Mononuclear cell (primary cell): ENCODE measurements at regions not wholly inside any gene's neighbourhood (a gene's known extent, or its start where the extent isn't known, plus 50 kb on each side); places are given as distances from the start of the nearest gene placed in this dataset.

ENCODE experiments used
- H3K27me3 ChIP-seq: 2 replicates; pipeline ENCODE4 v1.6.0; 2011; ENCODE audit warnings: low read length, control low read depth; ENCODE audit not compliant: insufficient read depth
- H3K4me1 ChIP-seq: 2 replicates; pipeline ENCODE4 v1.5.1; 2011; ENCODE audit warnings: mild to moderate bottlenecking, low read length, control low read depth; ENCODE audit not compliant: insufficient read depth
- H3K4me3 ChIP-seq: 2 replicates; pipeline ENCODE4 v1.5.1; 2011; ENCODE audit warnings: mild to moderate bottlenecking, low read length, moderate library complexity
- H3K9me3 ChIP-seq: 2 replicates; pipeline ENCODE4 v1.5.1; 2011; ENCODE audit warnings: low read depth, mild to moderate bottlenecking, control low read depth, low read length

- Histone ChIP-seq H3K4me3 (no peak overlapping the region), H3K27me3 (no peaks in the 10 kb centered on the region), H3K9me3 (no peaks in the 10 kb centered on the region), H3K4me1 (peaks cover 5% of the 10 kb centered on the region)
These were observed 110.7 kb upstream of the CITED2 start for GRCh38 chr6:139485185-139485584.

DNA sequence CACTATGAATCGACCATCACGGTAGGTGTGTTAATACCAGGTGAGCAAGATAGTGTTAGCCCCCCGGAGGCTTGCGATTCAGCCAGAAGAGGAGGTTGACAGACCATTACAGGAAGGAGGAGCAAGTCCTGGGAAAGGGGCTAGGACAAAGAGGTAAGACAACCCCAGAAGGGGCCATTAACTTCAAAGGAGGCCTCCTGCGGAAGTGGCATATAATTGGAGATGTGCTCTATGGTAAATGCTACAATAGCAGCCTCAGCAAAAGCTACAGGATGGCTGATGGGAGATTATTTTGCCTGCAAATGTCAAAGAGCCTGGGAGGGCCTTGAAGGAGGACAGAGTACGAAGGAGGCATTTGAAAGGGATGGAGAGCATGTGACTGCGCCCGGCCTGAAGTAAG is 108.6 kb upstream of the CITED2 start:
- no peak overlapping the region for H3K4me3 ChIP-seq
- peaks cover 5% of the 10 kb centered on the region for H3K4me1 ChIP-seq
- no peaks in the 10 kb centered on the region for H3K9me3 ChIP-seq
- no peaks in the 10 kb centered on the region for H3K27me3 ChIP-seq

DNA sequence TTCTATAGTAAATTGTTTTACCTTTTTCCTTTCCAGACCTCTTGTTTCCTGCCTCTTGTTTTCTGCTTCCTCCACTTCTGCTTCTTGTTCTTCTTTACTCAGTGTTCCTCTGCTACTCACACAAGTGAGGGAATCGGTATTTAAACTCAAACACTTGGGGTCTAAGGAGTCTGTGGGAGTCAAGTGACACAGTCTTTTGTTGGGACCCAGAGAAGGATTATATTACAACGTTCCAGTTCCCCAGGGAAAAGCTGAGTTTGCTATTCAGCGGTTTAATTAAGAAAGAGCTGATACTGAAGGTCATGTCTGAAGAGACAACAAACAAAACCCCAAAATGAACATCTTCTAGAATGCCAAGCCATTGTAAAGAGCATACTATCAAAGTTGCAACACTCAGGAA is 107.8 kb upstream of the CITED2 start:
- H3K4me3 ChIP-seq, result no peak overlapping the region
- no peaks in the 10 kb centered on the region for H3K9me3 ChIP-seq
- no peaks in the 10 kb centered on the region for H3K27me3 ChIP-seq
- H3K4me1 ChIP-seq, result peaks cover 5% of the 10 kb centered on the region

- peaks cover 5% of the 10 kb centered on the region for H3K4me1 ChIP-seq
- H3K4me3 ChIP-seq, result no peak overlapping the region
- no peaks in the 10 kb centered on the region for H3K9me3 ChIP-seq
- H3K27me3 ChIP-seq, result no peaks in the 10 kb centered on the region
These were observed 106.1 kb upstream of the CITED2 start for GRCh38 chr6:139480356-139481165.

- no peak overlapping the region for H3K4me3 ChIP-seq
- no peaks in the 10 kb centered on the region for H3K9me3 ChIP-seq
- no peaks in the 10 kb centered on the region for H3K27me3 ChIP-seq
- peaks cover 8% of the 10 kb centered on the region for H3K4me1 ChIP-seq
These were observed 105.2 kb upstream of the CITED2 start for GRCh38 chr6:139479433-139480222.

- Histone ChIP-seq H3K27me3 (no peaks in the 10 kb centered on the region), H3K4me3 (no peak overlapping the region), H3K9me3 (no peaks in the 10 kb centered on the region), H3K4me1 (peaks cover 27% of the 10 kb centered on the region)
These were observed 101.2 kb upstream of the CITED2 start for GRCh38 chr6:139475646-139476045.

DNA sequence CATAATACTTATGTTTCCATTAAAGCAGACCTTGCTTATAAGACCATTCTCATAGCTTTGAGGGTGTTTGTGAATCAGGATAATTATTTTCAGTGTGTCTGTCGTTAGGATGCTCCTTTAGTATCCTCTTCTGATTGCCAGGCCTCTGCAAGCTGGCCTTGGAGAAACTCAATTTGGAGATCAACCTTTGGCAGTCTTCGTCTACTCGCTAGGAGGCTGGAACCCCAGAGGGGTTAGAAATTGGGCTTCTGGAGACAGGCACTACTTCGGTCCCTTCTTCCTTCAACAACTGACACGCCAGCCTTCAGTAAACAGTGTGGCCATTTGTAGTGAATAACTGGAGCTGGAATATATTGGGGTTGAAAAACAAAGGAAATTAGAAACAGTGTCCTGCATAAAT is 100.8 kb upstream of the CITED2 start:
- no peak overlapping the region for H3K4me3 ChIP-seq
- no peaks in the 10 kb centered on the region for H3K27me3 ChIP-seq
- H3K4me1 ChIP-seq, result peaks cover 27% of the 10 kb centered on the region

DNA sequence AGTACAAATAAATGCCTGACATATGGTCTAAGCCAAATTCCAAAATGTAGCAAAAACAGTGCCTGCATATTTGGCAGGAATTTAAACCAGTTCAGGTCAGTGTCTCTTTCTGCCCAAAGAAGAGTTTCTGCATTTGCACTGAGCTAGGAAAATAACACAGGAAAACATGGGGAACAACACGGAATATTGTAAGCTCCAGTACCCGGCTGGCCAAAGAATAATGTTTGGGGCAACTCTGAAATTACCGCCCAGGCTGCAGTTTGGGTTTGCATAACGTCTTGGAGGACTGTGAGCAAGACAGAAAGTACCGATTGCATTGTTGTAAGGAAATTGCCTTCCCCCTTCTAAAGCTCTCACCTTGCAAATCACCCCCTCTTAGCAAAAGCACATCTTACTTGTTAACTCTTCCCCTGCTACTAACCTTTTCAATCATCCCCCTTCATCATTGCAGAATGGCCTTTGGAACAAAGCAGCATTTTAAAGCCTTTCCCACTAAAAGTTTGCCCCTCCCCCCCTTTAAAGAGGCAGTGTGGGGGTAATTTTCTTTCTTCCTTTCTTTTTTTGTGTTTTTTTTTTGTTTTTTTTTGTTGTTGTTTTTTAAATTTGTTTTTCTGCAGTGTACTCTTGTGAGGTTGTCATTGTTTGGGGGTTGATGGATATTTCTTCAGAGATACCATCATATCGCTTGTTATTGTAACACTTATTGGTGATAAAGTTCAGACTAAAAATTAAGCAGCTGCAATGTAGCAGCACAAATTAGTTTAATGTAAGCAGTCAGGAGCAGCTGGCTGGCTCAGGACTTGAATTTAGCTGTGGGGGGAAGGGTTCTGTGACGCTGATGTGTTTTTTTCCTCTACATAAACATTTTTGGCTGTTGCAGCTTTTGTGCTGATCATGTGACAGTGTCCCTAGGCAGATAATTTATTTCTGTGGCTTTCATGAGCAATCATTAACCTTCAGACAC is 100.0 kb upstream of the CITED2 start:
- peaks cover 27% of the 10 kb centered on the region for H3K4me1 ChIP-seq
- H3K9me3 ChIP-seq, result no peaks in the 10 kb centered on the region
- no peaks in the 10 kb centered on the region for H3K27me3 ChIP-seq
- no peak overlapping the region for H3K4me3 ChIP-seq

More for the DNA sequence above, 100.8 kb upstream of the CITED2 start:
- H3K9me3 ChIP-seq, result no peaks in the 10 kb centered on the region

GRCh38 chr6:139473731-139474130 is 99.3 kb upstream of the CITED2 start:
- H3K4me3 ChIP-seq, result no peak overlapping the region
- peaks cover 27% of the 10 kb centered on the region for H3K4me1 ChIP-seq
- H3K9me3 ChIP-seq, result no peaks in the 10 kb centered on the region
- H3K27me3 ChIP-seq, result no peaks in the 10 kb centered on the region

DNA sequence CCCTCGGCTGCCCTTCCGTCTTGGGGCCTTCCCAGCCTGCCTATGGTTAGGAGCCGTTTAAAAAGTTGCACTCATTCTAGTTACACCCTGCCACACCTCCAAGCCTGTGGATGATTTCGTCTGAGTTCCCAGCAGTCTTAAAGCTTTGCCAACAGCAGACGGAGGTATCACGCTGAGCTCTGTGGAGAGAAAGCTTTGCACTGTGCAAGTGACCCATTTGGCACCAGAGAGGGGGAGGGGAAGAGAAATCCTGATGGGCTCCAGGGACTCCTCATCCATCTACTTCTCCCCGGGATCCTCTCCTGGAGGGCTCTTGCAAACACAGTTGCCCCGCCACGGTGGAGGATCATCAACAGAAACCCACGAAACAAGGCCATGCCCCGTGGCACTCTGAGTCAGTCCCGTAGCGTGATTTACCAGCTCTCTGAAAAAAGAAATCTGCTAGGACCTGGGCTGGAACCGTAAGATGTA is 98.8 kb upstream of the CITED2 start:
- Histone ChIP-seq H3K4me1 (peaks cover 27% of the 10 kb centered on the region), H3K9me3 (no peaks in the 10 kb centered on the region)

DNA sequence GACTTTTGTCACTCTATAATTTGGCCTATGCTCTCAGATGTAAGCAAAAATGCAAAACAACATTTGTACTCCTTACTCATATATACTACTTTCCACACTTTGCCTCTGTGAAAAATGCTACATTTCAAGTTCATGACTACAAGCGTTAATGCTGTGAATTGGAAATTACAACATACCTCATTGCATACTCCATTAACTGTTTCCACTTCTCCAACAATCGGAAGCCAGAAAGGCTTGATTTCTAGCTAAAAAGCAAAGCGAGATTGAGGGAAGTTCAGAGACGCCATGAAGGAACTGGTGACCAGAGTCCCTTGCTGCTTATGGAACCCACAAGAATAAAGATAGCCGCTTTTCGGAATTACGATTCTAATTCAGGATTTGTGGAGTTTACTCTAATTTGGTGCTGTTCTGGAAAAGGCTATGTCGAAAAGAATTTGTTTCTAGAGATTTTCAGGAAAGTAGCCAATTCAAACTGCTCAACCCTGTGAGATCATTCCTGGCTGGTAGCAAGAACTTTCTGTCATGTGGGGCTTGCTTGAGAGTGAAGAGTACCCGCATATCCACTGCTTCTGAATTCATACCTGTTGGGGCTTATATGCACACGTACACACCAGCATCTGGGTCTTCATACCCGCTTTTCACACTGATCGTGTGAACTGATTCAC is 98.0 kb upstream of the CITED2 start:
- H3K9me3 ChIP-seq, result no peaks in the 10 kb centered on the region
- no peaks in the 10 kb centered on the region for H3K27me3 ChIP-seq
- peaks cover 27% of the 10 kb centered on the region for H3K4me1 ChIP-seq
- H3K4me3 ChIP-seq, result no peak overlapping the region

More for the DNA sequence above, 98.8 kb upstream of the CITED2 start:
- Histone ChIP-seq H3K27me3 (no peaks in the 10 kb centered on the region), H3K4me3 (no peak overlapping the region)

DNA sequence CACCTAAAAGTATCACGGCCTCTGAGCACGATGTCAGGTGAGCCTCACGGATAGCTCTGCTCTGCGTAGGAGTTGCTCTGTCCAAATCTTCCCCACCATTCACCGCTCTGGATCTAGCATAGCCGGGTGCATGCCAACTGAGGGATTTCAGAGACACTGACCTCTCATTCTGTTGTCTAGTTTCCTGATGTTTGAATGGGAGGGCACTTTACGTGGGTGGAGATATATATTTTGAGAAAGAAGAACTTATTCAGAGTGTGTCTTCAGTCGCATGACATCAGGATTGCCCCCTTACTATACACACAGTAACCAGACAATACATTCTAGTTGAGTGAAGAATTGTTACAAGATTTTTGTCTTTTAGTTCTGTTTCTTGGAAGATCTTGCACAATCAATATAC is 96.5 kb upstream of the CITED2 start:
- Histone ChIP-seq H3K9me3 (no peaks in the 10 kb centered on the region), H3K27me3 (no peaks in the 10 kb centered on the region), H3K4me1 (peaks cover 27% of the 10 kb centered on the region), H3K4me3 (no peak overlapping the region)

GRCh38 chr6:139468178-139468819 is 93.9 kb upstream of the CITED2 start:
- peaks cover 11% of the 10 kb centered on the region for H3K4me1 ChIP-seq
- no peak overlapping the region for H3K4me3 ChIP-seq
- H3K27me3 ChIP-seq, result no peaks in the 10 kb centered on the region
- H3K9me3 ChIP-seq, result no peaks in the 10 kb centered on the region

GRCh38 chr6:139457476-139457875 is 83.0 kb upstream of the CITED2 start:
- H3K9me3 ChIP-seq, result no peaks in the 10 kb centered on the region
- H3K27me3 ChIP-seq, result no peaks in the 10 kb centered on the region
- no peak overlapping the region for H3K4me3 ChIP-seq
- peaks cover 4% of the 10 kb centered on the region for H3K4me1 ChIP-seq
